Fibroblast of pulmonary artery (primary cell): ENCODE measurements at regions not wholly inside any gene's neighbourhood (a gene's known extent, or its start where the extent isn't known, plus 50 kb on each side); places are given as distances from the start of the nearest gene placed in this dataset.

ENCODE experiments used
- DNase-seq: peaks from one replicate; pipeline ENCODE4 v3.0.0-alpha.2; 2010; ENCODE audit warnings: low read depth
- H3K4me3 ChIP-seq: replicated peaks from 2 replicates; pipeline ENCODE4 v1.5.1; 2011; ENCODE audit warnings: low read depth, mild to moderate bottlenecking, control low read depth, low read length, moderate library complexity
- CTCF ChIP-seq: IDR thresholded peaks from 2 replicates; pipeline ENCODE4 v1.5.1; 2011; ENCODE audit warnings: mild to moderate bottlenecking, control low read depth, low read length, inconsistent platforms; ENCODE audit errors: missing control alignments

- no peak for TF ChIP-seq CTCF
- H3K4me3 ChIP-seq: no peak overlapping the region
- no peak for DNase-seq
Measured at GRCh38 chr2:2708575-2709430, 377.7 kb upstream of the MYT1L start.

GRCh38 chr2:2707206-2707991, 376.3 kb upstream of the MYT1L start:
- H3K4me3 ChIP-seq: no peak overlapping the region
- TF ChIP-seq CTCF: no peak
- DNase-seq: no peak

- no peak for DNase-seq
- TF ChIP-seq CTCF: no peak
- H3K4me3 ChIP-seq: no peak overlapping the region
Measured at GRCh38 chr2:2706306-2706705, 375.2 kb upstream of the MYT1L start.

GRCh38 chr2:2705871-2706270, 374.8 kb upstream of the MYT1L start:
- TF ChIP-seq CTCF: no peak
- no peak overlapping the region for H3K4me3 ChIP-seq
- DNase-seq: no peak

DNA sequence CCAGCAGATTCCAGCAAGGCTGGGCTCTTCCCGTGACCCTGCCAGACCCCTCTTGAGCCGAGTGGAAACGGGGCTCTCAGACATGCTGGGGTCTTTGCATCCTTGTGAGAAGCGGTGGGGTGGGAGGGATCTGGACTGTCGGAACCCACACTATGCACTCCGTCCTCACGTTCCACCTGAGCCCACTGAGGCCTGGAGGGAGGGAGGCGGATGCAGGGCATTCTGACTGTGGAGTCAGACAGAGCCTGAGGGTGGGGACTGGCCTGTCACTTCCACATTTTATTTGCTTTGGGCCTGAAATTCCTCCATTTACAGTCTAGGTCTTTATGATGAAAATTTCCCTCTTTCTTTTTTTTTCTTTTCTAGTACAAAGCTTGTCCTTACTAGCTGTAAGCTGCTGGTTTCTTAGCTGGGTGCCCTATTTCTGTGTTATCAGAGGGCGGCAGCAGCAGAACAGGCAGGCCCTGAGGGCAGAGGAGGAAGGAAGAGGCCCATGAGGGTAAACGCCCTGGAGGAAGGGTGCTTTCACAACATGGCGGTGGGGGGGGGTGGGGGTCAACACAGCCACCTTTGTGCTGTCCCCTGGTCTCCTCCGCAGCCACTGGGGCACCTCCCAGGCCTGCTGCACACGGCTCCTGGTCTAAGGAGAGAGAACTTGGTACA, 373.5 kb upstream of the MYT1L start:
- TF ChIP-seq CTCF: no peak
- DNase-seq: no peak
- no peak overlapping the region for H3K4me3 ChIP-seq

DNA sequence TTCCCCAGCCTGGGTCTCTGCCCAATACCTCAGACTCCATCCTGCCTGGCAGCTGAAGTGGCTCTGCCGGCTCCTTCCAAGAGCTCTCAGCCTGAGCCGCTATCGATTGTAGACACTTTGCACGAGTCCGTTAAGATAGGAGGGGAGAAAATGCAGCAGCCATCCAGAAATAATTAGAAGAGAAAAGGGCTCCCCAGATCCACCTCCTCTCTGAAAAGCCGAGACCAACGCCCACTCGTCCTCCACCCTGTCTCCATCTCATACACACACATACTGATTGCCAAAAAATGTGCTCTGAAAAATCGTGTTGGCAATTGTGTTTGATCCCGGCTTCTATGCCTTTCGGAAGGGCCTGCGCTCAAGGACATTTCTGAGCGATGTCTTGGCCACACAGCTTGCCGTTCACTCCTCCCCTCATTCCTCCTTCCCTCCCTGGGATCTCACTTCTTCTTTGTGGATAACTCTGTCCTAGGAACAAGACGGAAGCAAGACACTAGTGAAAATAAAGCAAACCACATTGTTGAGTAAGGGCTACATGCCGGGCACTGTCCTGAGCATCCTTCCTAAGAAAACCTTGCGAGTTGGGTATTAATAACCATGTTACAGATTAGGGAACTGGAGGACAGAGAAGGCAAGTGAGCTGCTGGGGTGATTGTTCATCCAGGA, 372.8 kb upstream of the MYT1L start:
- TF ChIP-seq CTCF: no peak
- DNase-seq: no peak

More for the DNA sequence above, 372.8 kb upstream of the MYT1L start:
- H3K4me3 ChIP-seq: no peak overlapping the region
